ENCODE measurements at regions not wholly inside any gene's neighbourhood (a gene's known extent, or its start where the extent isn't known, plus 50 kb on each side); places are given as distances from the start of the nearest gene placed in this dataset.

DNA sequence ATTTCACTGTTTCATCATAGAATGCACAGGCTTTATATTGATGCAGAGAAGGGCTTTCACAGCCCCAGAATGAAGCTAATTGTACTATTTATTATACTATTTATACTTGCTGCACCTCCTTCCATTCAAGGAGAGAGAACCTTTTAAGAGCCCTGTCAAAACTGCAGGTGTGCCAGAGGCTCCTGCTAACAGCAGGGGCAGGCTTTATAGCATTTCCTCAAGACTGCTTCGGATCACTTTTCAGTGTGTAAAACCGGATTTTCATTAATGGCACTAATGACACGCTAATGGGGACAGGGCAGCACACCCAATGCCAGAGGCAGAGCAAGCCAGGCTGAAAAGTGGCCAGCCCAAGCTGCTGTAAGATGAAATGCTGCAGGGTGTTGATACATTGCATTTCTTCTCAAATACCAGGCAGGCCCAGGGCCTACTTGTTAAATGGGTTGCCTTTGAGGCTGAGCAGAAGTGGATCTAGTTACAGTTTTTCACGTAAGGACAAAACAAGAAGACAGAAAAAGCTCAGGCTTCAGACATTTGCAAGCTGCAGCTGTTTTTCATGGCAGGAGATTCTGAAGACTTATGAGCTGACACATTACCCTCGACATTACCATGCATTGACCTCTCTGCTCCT is 487.7 kb upstream of the BTBD3 start:
- TF ChIP-seq, protein P1, sequence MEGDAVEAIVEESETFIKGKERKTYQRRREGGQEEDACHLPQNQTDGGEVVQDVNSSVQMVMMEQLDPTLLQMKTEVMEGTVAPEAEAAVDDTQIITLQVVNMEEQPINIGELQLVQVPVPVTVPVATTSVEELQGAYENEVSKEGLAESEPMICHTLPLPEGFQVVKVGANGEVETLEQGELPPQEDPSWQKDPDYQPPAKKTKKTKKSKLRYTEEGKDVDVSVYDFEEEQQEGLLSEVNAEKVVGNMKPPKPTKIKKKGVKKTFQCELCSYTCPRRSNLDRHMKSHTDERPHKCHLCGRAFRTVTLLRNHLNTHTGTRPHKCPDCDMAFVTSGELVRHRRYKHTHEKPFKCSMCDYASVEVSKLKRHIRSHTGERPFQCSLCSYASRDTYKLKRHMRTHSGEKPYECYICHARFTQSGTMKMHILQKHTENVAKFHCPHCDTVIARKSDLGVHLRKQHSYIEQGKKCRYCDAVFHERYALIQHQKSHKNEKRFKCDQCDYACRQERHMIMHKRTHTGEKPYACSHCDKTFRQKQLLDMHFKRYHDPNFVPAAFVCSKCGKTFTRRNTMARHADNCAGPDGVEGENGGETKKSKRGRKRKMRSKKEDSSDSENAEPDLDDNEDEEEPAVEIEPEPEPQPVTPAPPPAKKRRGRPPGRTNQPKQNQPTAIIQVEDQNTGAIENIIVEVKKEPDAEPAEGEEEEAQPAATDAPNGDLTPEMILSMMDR (IDR thresholded peaks at IDR 0.05) = no peak
- TF ChIP-seq POLR2A (IDR thresholded peaks at IDR 0.05) = no peak

All from uterus (tissue), 2 donors.